IMR-90 (cell line): ENCODE measurements at regions not wholly inside any gene's neighbourhood (a gene's known extent, or its start where the extent isn't known, plus 50 kb on each side); places are given as distances from the start of the nearest gene placed in this dataset.
A peak's percentile ranks its signal among the peaks of the same experiment; 100 is the strongest.

Source experiments
- ATAC-seq: fragments of 200-7000 bp; cut with Tn5 transposase; 2 replicates; pipeline ENCODE4 v1.9.1; 2020; ENCODE audit warnings: low read depth, mild to moderate bottlenecking, moderate library complexity
- BruUV-seq: library from RNA; stranded (reverse); fragments of 400-500 nt; replicated peaks from 2 replicates; lab custom pipeline; 2021; lab: Mats Ljungman, UMichigan
- CTCF ChIA-PET: fragments of 300-600 bp; formaldehyde crosslinking; extraction: SDS; loops from one replicate; lab custom pipeline; 2021; ENCODE audit warnings: antibody characterized with exemption; lab: Yijun Ruan, JAX
- POLR2A ChIA-PET: fragments of 300-600 bp; sonication (Branson Sonifier 250); formaldehyde crosslinking; loops from one replicate; lab custom pipeline; 2022; ENCODE audit warnings: antibody characterized with exemption; ENCODE audit not compliant: unreplicated experiment; lab: Charles Lee
- DNase-seq: peaks from one replicate; pipeline ENCODE4 v3.0.0; 2013
- H2AFZ ChIP-seq: replicated peaks from 2 replicates; pipeline ENCODE3; 2013; ENCODE audit warnings: low read length, mild to moderate bottlenecking; ENCODE audit not compliant: poor library complexity
- H2AK5ac ChIP-seq: 2 replicates; pipeline ENCODE4 v1.6.1; 2013; ENCODE audit warnings: low read depth, low read length, inconsistent platforms
- H2AK9ac ChIP-seq: replicated peaks from 2 replicates; pipeline ENCODE3; 2013; ENCODE audit warnings: mild to moderate bottlenecking, low read depth, low read length, moderate library complexity; ENCODE audit not compliant: poor library complexity
- H2BK120ac ChIP-seq: 2 replicates; pipeline ENCODE4 v1.6.1; 2013; ENCODE audit warnings: low read depth, low read length, inconsistent platforms
- H2BK15ac ChIP-seq: 3 replicates; pipeline ENCODE4 v1.6.1; 2013; ENCODE audit warnings: low read depth, low read length, inconsistent platforms
- H2BK20ac ChIP-seq: 2 replicates; pipeline ENCODE4 v1.6.1; 2013; ENCODE audit warnings: low read depth, mild to moderate bottlenecking, inconsistent platforms, low read length, moderate library complexity
- H2BK5ac ChIP-seq: 2 replicates; pipeline ENCODE4 v1.6.1; 2013; ENCODE audit warnings: mild to moderate bottlenecking, low read depth, low read length, inconsistent platforms; ENCODE audit not compliant: poor library complexity, severe bottlenecking
- H3K14ac ChIP-seq: replicated peaks from 2 replicates; pipeline ENCODE4 v1.6.1; 2013; ENCODE audit warnings: low read depth, low read length, inconsistent platforms
- H3K18ac ChIP-seq: 2 replicates; pipeline ENCODE4 v1.6.1; 2013; ENCODE audit warnings: low read depth, low read length, control low read depth
- H3K23ac ChIP-seq: 2 replicates; pipeline ENCODE4 v1.6.1; 2013; ENCODE audit warnings: low read depth, low read length, inconsistent platforms
- H3K27ac ChIP-seq: 2 replicates; pipeline ENCODE4 v1.5.1; 2013; ENCODE audit warnings: mild to moderate bottlenecking, control low read depth, low read length; ENCODE audit not compliant: insufficient read depth
- H3K27me3 ChIP-seq: 2 replicates; pipeline ENCODE4 v1.6.1; 2013; ENCODE audit warnings: low read length; ENCODE audit not compliant: control insufficient read depth, insufficient read depth
- H3K36me3 ChIP-seq: 2 replicates; pipeline ENCODE4 v1.6.1; 2013; ENCODE audit warnings: low read length, mixed read lengths; ENCODE audit not compliant: control insufficient read depth, insufficient read depth
- H3K4ac ChIP-seq: 2 replicates; pipeline ENCODE4 v1.6.1; 2013; ENCODE audit warnings: low read depth, low read length, inconsistent platforms
- H3K4me1 ChIP-seq: 2 replicates; pipeline ENCODE4 v1.6.1; 2013; ENCODE audit warnings: low read length, mixed read lengths; ENCODE audit not compliant: control insufficient read depth, insufficient read depth
- H3K4me2 ChIP-seq: 2 replicates; pipeline ENCODE4 v1.6.1; 2013; ENCODE audit warnings: low read depth, mild to moderate bottlenecking, control low read depth, low read length, moderate library complexity
- H3K4me3 ChIP-seq: 2 replicates; pipeline ENCODE4 v1.5.1; 2013; ENCODE audit warnings: low read depth, mild to moderate bottlenecking, control low read depth, low read length, moderate library complexity; ENCODE audit not compliant: insufficient read depth
- H3K56ac ChIP-seq: 2 replicates; pipeline ENCODE4 v1.6.1; 2013; ENCODE audit warnings: low read length, inconsistent platforms; ENCODE audit not compliant: insufficient read depth; ENCODE audit errors: extremely low read depth
- H3K79me1 ChIP-seq, 2 experiments: 2 replicates each; pipeline ENCODE4 v1.6.1; 2013; ENCODE audit warnings: low read length in 2 of 2, inconsistent platforms in 1 of 2, low read depth in 1 of 2
- H3K9ac ChIP-seq: 2 replicates; pipeline ENCODE4 v1.6.1; 2013; ENCODE audit warnings: low read depth, low read length, control low read depth
- H3K9me1 ChIP-seq: 2 replicates; pipeline ENCODE4 v1.6.1; 2013; ENCODE audit warnings: low read length, inconsistent platforms; ENCODE audit not compliant: insufficient read depth
- H3K9me3 ChIP-seq: 2 replicates; pipeline ENCODE4 v1.6.1; 2013; ENCODE audit warnings: low read length; ENCODE audit not compliant: control insufficient read depth, insufficient read depth
- H4K20me1 ChIP-seq: 2 replicates; pipeline ENCODE4 v1.6.1; 2013; ENCODE audit warnings: low read length, inconsistent platforms; ENCODE audit not compliant: insufficient read depth
- H4K5ac ChIP-seq: 2 replicates; pipeline ENCODE4 v1.6.1; 2013; ENCODE audit warnings: mild to moderate bottlenecking, low read depth, low read length, control low read depth
- H4K8ac ChIP-seq, 2 experiments: 2 replicates each; pipeline ENCODE4 v1.6.1; 2013; ENCODE audit warnings: low read depth in 2 of 2, low read length in 2 of 2, control low read depth in 1 of 2, inconsistent platforms in 1 of 2
- H4K91ac ChIP-seq: 2 replicates; pipeline ENCODE4 v1.6.1; 2013; ENCODE audit warnings: low read depth, low read length, inconsistent platforms; ENCODE audit not compliant: insufficient read depth
- BHLHE40 ChIP-seq: fragments of 150-350 bp; IDR thresholded peaks from 2 replicates; pipeline ENCODE4 v1.6.1; 2016; ENCODE audit warnings: mild to moderate bottlenecking, low read depth, low read length
- CEBPB ChIP-seq: IDR thresholded peaks from 2 replicates; pipeline ENCODE4 v1.6.1; 2012; ENCODE audit warnings: low read depth, low read length, improper control_type of control experiment
- CHD1 ChIP-seq: IDR thresholded peaks from 2 replicates; pipeline ENCODE4 v1.6.1; 2012; ENCODE audit warnings: low read depth, low read length, improper control_type of control experiment
- CTCF ChIP-seq: conservative IDR thresholded peaks from 2 replicates; pipeline ENCODE4 v1.5.1; 2012; ENCODE audit warnings: mild to moderate bottlenecking, low read depth, low read length, improper control_type of control experiment
- FOS ChIP-seq: fragments of 150-350 bp; IDR thresholded peaks from 2 replicates; pipeline ENCODE4 v1.6.1; 2016; ENCODE audit warnings: low read depth, low read length
- MAFK ChIP-seq: IDR thresholded peaks from 2 replicates; pipeline ENCODE4 v1.6.1; 2012; ENCODE audit warnings: low read depth, low read length, improper control_type of control experiment
- MAZ ChIP-seq: IDR thresholded peaks from 2 replicates; pipeline ENCODE4 v1.6.1; 2012; ENCODE audit warnings: low read depth, mild to moderate bottlenecking, low read length, improper control_type of control experiment, moderate library complexity, borderline replicate concordance
- MXI1 ChIP-seq: IDR thresholded peaks from 2 replicates; pipeline ENCODE4 v1.6.1; 2012; ENCODE audit warnings: low read depth, mild to moderate bottlenecking, low read length, moderate library complexity, borderline replicate concordance
- POLR2A ChIP-seq: IDR thresholded peaks from 2 replicates; pipeline ENCODE4 v1.6.1; 2012; ENCODE audit warnings: mild to moderate bottlenecking, low read depth, low read length
- RAD21 ChIP-seq: IDR thresholded peaks from 2 replicates; pipeline ENCODE4 v1.6.1; 2012; ENCODE audit warnings: low read length, improper control_type of control experiment
- RFX5 ChIP-seq: IDR thresholded peaks from 2 replicates; pipeline ENCODE4 v1.8.0; 2012; ENCODE audit warnings: low read depth, mild to moderate bottlenecking, low read length, moderate library complexity
- SMC3 ChIP-seq: fragments of 150-350 bp; IDR thresholded peaks from 2 replicates; pipeline ENCODE4 v1.6.1; 2016; ENCODE audit warnings: low read depth, mild to moderate bottlenecking, antibody characterized with exemption, low read length, moderate library complexity
- USF2 ChIP-seq: fragments of 150-350 bp; IDR thresholded peaks from 2 replicates; pipeline ENCODE4 v1.6.1; 2017; ENCODE audit warnings: mild to moderate bottlenecking, antibody characterized with exemption, low read length, low read depth
- WGBS, 2 experiments: methylation state at CpG; one replicate each; pipeline versions ENCODE4 v1.1.5 to v1.1.7; 2013; ENCODE audit warnings: missing lambda C conversion rate in 2 of 2; ENCODE audit not compliant: insufficient read length in 1 of 2; ENCODE audit errors: extremely low coverage in 2 of 2; 5-methylcytosine and 5-hydroxymethylcytosine counted together
- dilution Hi-C: fragments of 300-500 bp; cut with HindIII; formaldehyde crosslinking; loops from one replicate; pipeline ENCODE4 v1.14.3; 2018; ENCODE audit warnings: low sequenced_read_pairs; ENCODE audit not compliant: unreplicated experiment
- in situ Hi-C: fragments of 300-500 bp; cut with MboI; formaldehyde crosslinking; loops from 3 replicates; pipeline ENCODE4 v1.14.3; 2019; ENCODE audit warnings: low sequenced_read_pairs, inconsistent platforms, mixed read lengths
- intact Hi-C: fragments of 100-400 bp; cut with micrococcal nuclease; formaldehyde crosslinking; loops from 2 replicates; pipeline ENCODE4 v1.10.0; 2022

- H3K4me2 ChIP-seq, result peak overlapping the region; percentile 24; the same call in 1 of the 2 replicates
- no TSS peak for BruUV-seq
- peaks cover 9% of the 10 kb centered on the region for H3K4me1 ChIP-seq
- H3K9me1 ChIP-seq, result peaks cover 5% of the 10 kb centered on the region; the same call in 1 of the 2 replicates
- ChIA-PET POLR2A (interaction anchor here (0.6 to 1.1 kb wide), 4 partner anchors 12 to 150 kb away, joined by 3 to 8 read pairs (median 4); partner anchors contain the start of gene IL6), CTCF (interaction anchor here (0.6 to 1.3 kb wide), 5 partner anchors 13 to 341 kb away, joined by 3 to 6 read pairs (median 5); partner anchors contain the start of gene IL6)
- no peaks in the 10 kb centered on the region for H3K27me3 ChIP-seq
- no peak overlapping the region; the same call in 1 of the 2 replicates for H3K9ac ChIP-seq
- no peak overlapping the region for H3K4me3 ChIP-seq
- H3K23ac ChIP-seq, result peak overlapping the region; percentile 29; the same call in 1 of the 2 replicates
- peak overlapping the region; percentile 97 for H3K18ac ChIP-seq
- in situ Hi-C loops (no loop called here), dilution Hi-C loops (no loop called here), intact Hi-C loops (loop anchor here (1.0 kb wide), 2 partner anchors 16 to 150 kb away; partner anchors contain the start of gene IL6)
- no peaks in the 10 kb centered on the region for H3K36me3 ChIP-seq
- H3K27ac ChIP-seq, result peak overlapping the region; percentile 91
- H2BK5ac ChIP-seq, result peak overlapping the region; percentile 96
- peak overlapping the region; percentile 14 to 62; a peak in 3 of 4 replicates for H4K8ac ChIP-seq
- no peaks in the 10 kb centered on the region for H3K79me1 ChIP-seq
- H2AK5ac ChIP-seq, result peak overlapping the region; percentile 1; the same call in 1 of the 2 replicates
- H3K4ac ChIP-seq, result peak overlapping the region; percentile 64
- H2AFZ ChIP-seq, result no peak overlapping the region
- H3K9me3 ChIP-seq, result peaks cover 5% of the 10 kb centered on the region; the same call in 1 of the 2 replicates
- H3K14ac ChIP-seq, result peak overlapping the region; percentile 40
- H4K5ac ChIP-seq, result peak overlapping the region; percentile 98
- no peak overlapping the region for H2AK9ac ChIP-seq
- no CpG with 5 or more reads among the region's 5 CpGs for WGBS, 2 experiments
- H2BK20ac ChIP-seq, result peak overlapping the region; percentile 82; the same call in 1 of the 2 replicates
- peak overlapping the region; percentile 11; the same call in 2 of the 3 replicates for H2BK15ac ChIP-seq
- no peak overlapping the region; the same call in 1 of the 2 replicates for H3K56ac ChIP-seq
- TF ChIP-seq MXI1, result no peak
- TF ChIP-seq MAFK, result no peak
- TF ChIP-seq USF2, result no peak
- no peak for TF ChIP-seq CTCF
- no peak for TF ChIP-seq BHLHE40
- no peak for TF ChIP-seq CHD1
- no peak for TF ChIP-seq RFX5
- TF ChIP-seq POLR2A, result no peak; the same call in 1 of the 2 replicates
- no peak for TF ChIP-seq CEBPB
- TF ChIP-seq SMC3, result no peak
- no peak for TF ChIP-seq MAZ
- TF ChIP-seq RAD21, result no peak
- TF ChIP-seq FOS, result no peak
- H4K20me1 ChIP-seq, result no peaks in the 10 kb centered on the region
- H2BK120ac ChIP-seq, result peak overlapping the region; percentile 65
- ATAC-seq (no peak; the same call in none of the 2 replicates), DNase-seq (no peak)
- H4K91ac ChIP-seq, result peak overlapping the region; percentile 67
Measured at GRCh38 chr7:22576612-22577469, 76.9 kb upstream of the STEAP1B start.
